HG03342 (cell line): ENCODE measurements at regions not wholly inside any gene's neighbourhood (a gene's known extent, or its start where the extent isn't known, plus 50 kb on each side); places are given as distances from the start of the nearest gene placed in this dataset.

Experiments used
- ATAC-seq: cut with Tn5 transposase; IDR thresholded peaks from one replicate; pipeline ENCODE4 v1.9.1; 2021; ENCODE audit warnings: mild to moderate bottlenecking, moderate library complexity; ENCODE audit not compliant: unreplicated experiment

GRCh38 chr3:82773207-82773606 is 1011.8 kb upstream of the GBE1 start:
- no peak for ATAC-seq

- ATAC-seq, result no peak
Measured at GRCh38 chr3:82764521-82764920, 1003.1 kb upstream of the GBE1 start.

- ATAC-seq, result no peak
Measured at GRCh38 chr3:82761858-82762257, 1000.4 kb upstream of the GBE1 start.

- no peak for ATAC-seq
Measured at GRCh38 chr3:82745544-82745943, 984.1 kb upstream of the GBE1 start.

GRCh38 chr3:82743196-82743595 is 981.8 kb upstream of the GBE1 start:
- no peak for ATAC-seq

GRCh38 chr3:82741346-82741745 is 979.9 kb upstream of the GBE1 start:
- ATAC-seq, result no peak

GRCh38 chr3:82739390-82739789 is 977.9 kb upstream of the GBE1 start:
- no peak for ATAC-seq

- ATAC-seq, result no peak
Measured at GRCh38 chr3:82736696-82737277, 975.3 kb upstream of the GBE1 start.

GRCh38 chr3:82715091-82715856 is 953.8 kb upstream of the GBE1 start:
- ATAC-seq, result no peak

GRCh38 chr3:82707035-82707434 is 945.6 kb upstream of the GBE1 start:
- ATAC-seq, result no peak

- ATAC-seq, result no peak
Measured at GRCh38 chr3:82685761-82686160, 924.3 kb upstream of the GBE1 start.

GRCh38 chr3:82676356-82677026 is 915.0 kb upstream of the GBE1 start:
- no peak for ATAC-seq

GRCh38 chr3:82672966-82673365 is 911.5 kb upstream of the GBE1 start:
- no peak for ATAC-seq

- ATAC-seq, result no peak
Measured at GRCh38 chr3:82671466-82671865, 910.0 kb upstream of the GBE1 start.

GRCh38 chr3:82654708-82655107 is 893.3 kb upstream of the GBE1 start:
- no peak for ATAC-seq

- no peak for ATAC-seq
Measured at GRCh38 chr3:82643948-82644347, 882.5 kb upstream of the GBE1 start.

GRCh38 chr3:82641701-82642100 is 880.3 kb upstream of the GBE1 start:
- no peak for ATAC-seq

GRCh38 chr3:82640254-82640653 is 878.8 kb upstream of the GBE1 start:
- no peak for ATAC-seq

- no peak for ATAC-seq
Measured at GRCh38 chr3:82637574-82637973, 876.1 kb upstream of the GBE1 start.

- no peak for ATAC-seq
Measured at GRCh38 chr3:82636177-82636576, 874.7 kb upstream of the GBE1 start.

GRCh38 chr3:82633319-82633718 is 871.9 kb upstream of the GBE1 start:
- ATAC-seq, result no peak

GRCh38 chr3:82629937-82630336 is 868.5 kb upstream of the GBE1 start:
- ATAC-seq, result no peak
